CD4-positive, CD25-positive, alpha-beta regulatory T cell (primary cell): ENCODE measurements at regions not wholly inside any gene's neighbourhood (a gene's known extent, or its start where the extent isn't known, plus 50 kb on each side); places are given as distances from the start of the nearest gene placed in this dataset.

Experiments
- ATAC-seq, 2 donors: fragments of 150-1000 bp; cut with Tn5 transposase; one replicate each; pipeline ENCODE4 v1.10.0; 2021; ENCODE audit warnings: low read depth in 2 of 2, moderate number of reproducible peaks in 2 of 2, moderate library complexity in 1 of 2
- DNase-seq, 3 donors: peaks; one replicate each; pipeline versions ENCODE4 v3.0.0 to v3.0.0-alpha.2; 2012 to 2022; ENCODE audit warnings: mixed read lengths in 1 of 3
- H3K27ac ChIP-seq: one replicate; pipeline ENCODE4 v1.7.0; 2013; ENCODE audit warnings: mild to moderate bottlenecking, low read length; ENCODE audit not compliant: insufficient read depth, poor library complexity, severe bottlenecking
- H3K27me3 ChIP-seq: one replicate; pipeline ENCODE4 v1.7.0; 2013; ENCODE audit warnings: low read length; ENCODE audit not compliant: control insufficient read depth, insufficient read depth
- H3K36me3 ChIP-seq: one replicate; pipeline ENCODE4 v1.7.0; 2013; ENCODE audit warnings: mild to moderate bottlenecking, low read length, moderate library complexity; ENCODE audit not compliant: control insufficient read depth, insufficient read depth
- H3K4me1 ChIP-seq: 2 replicates; pipeline ENCODE4 v1.7.0; 2013; ENCODE audit warnings: mild to moderate bottlenecking, low read length; ENCODE audit not compliant: insufficient read depth, control insufficient read depth, poor library complexity, severe bottlenecking
- H3K4me3 ChIP-seq: one replicate; pipeline ENCODE4 v1.7.0; 2013; ENCODE audit warnings: low read depth, mild to moderate bottlenecking, low read length, moderate library complexity
- H3K9me3 ChIP-seq, 2 experiments: 1 replicate in 1 of 2; 2 replicates in 1 of 2; pipeline ENCODE4 v1.7.0; 2013; ENCODE audit warnings: low read length in 2 of 2, mild to moderate bottlenecking in 1 of 2, moderate library complexity in 1 of 2; ENCODE audit not compliant: control insufficient read depth in 2 of 2
- H3K27ac Mint-ChIP-seq, 3 donors: one replicate each; pipeline ENCODE4 v1.8.0; 2020 to 2022; ENCODE audit warnings: mild to moderate bottlenecking in 3 of 3, mixed read lengths in 3 of 3, moderate library complexity in 2 of 3
- H3K27me3 Mint-ChIP-seq: one replicate; pipeline ENCODE4 v1.8.0; 2022; ENCODE audit warnings: mild to moderate bottlenecking, mixed read lengths
- H3K36me3 Mint-ChIP-seq: one replicate; pipeline ENCODE4 v1.8.0; 2020; ENCODE audit warnings: mixed read lengths
- H3K4me1 Mint-ChIP-seq, 4 donors: one replicate each; pipeline ENCODE4 v1.8.0; 2020 to 2022; ENCODE audit warnings: mixed read lengths in 4 of 4, mild to moderate bottlenecking in 1 of 4
- H3K4me3 Mint-ChIP-seq, 4 donors: one replicate each; pipeline ENCODE4 v1.8.0; 2020 to 2022; ENCODE audit warnings: mild to moderate bottlenecking in 4 of 4, mixed read lengths in 4 of 4, moderate library complexity in 3 of 4
- H3K9me3 Mint-ChIP-seq, 7 donors: one replicate each; pipeline ENCODE4 v1.8.0; 2020 to 2022; ENCODE audit warnings: mixed read lengths in 7 of 7, mild to moderate bottlenecking in 3 of 7, moderate library complexity in 2 of 7

- DNase-seq = no peak
- no peak overlapping the region for H3K27ac Mint-ChIP-seq
Observed at GRCh38 chr4:26033389-26033788, 119.4 kb downstream of the SMIM20 start.

GRCh38 chr4:26034849-26035248 is 120.8 kb downstream of the SMIM20 start:
- no peak for ATAC-seq
- DNase-seq = peak in 1 of 3 donors; percentile 19
- Histone ChIP-seq H3K36me3 (no peaks in the 10 kb centered on the region), H3K4me1 (no peaks in the 10 kb centered on the region), H3K9me3 (no peaks in the 10 kb centered on the region), H3K27ac (no peak overlapping the region), H3K4me3 (no peak overlapping the region), H3K27me3 (no peaks in the 10 kb centered on the region)
- no peaks in the 10 kb centered on the region for H3K27me3 Mint-ChIP-seq
- H3K27ac Mint-ChIP-seq = no peak overlapping the region
- no peaks in the 10 kb centered on the region for H3K36me3 Mint-ChIP-seq
- peaks cover 0 to 4% (median 1%) of the 10 kb centered on the region in 4 donors for H3K4me1 Mint-ChIP-seq
- no peaks in the 10 kb centered on the region for H3K9me3 Mint-ChIP-seq
- H3K4me3 Mint-ChIP-seq = no peak overlapping the region

More at GRCh38 chr4:26033389-26033788, 119.4 kb downstream of the SMIM20 start:
- Histone ChIP-seq H3K9me3 (no peaks in the 10 kb centered on the region), H3K27ac (no peak overlapping the region), H3K4me1 (peaks cover 4% of the 10 kb centered on the region), H3K4me3 (no peak overlapping the region), H3K27me3 (no peaks in the 10 kb centered on the region), H3K36me3 (no peaks in the 10 kb centered on the region)
- Mint-ChIP-seq H3K9me3 (no peaks in the 10 kb centered on the region), H3K4me3 (no peak overlapping the region), H3K27me3 (no peaks in the 10 kb centered on the region), H3K36me3 (no peaks in the 10 kb centered on the region), H3K4me1 (peaks cover 0 to 8% (median 2%) of the 10 kb centered on the region in 4 donors)
- no peak for ATAC-seq

- Mint-ChIP-seq H3K4me3 (no peak overlapping the region), H3K27me3 (no peaks in the 10 kb centered on the region), H3K9me3 (no peaks in the 10 kb centered on the region), H3K27ac (no peak overlapping the region), H3K36me3 (no peaks in the 10 kb centered on the region), H3K4me1 (no peaks in the 10 kb centered on the region)
- no peaks in the 10 kb centered on the region for H3K4me1 ChIP-seq
- DNase-seq = no peak
- H3K27ac ChIP-seq = no peak overlapping the region
- no peaks in the 10 kb centered on the region for H3K27me3 ChIP-seq
- H3K4me3 ChIP-seq = no peak overlapping the region
- ATAC-seq = no peak
- H3K36me3 ChIP-seq = no peaks in the 10 kb centered on the region
- H3K9me3 ChIP-seq = no peaks in the 10 kb centered on the region
Observed at GRCh38 chr4:26035921-26036320, 121.9 kb downstream of the SMIM20 start.

- Mint-ChIP-seq H3K27ac (no peak overlapping the region), H3K4me1 (no peaks in the 10 kb centered on the region), H3K4me3 (no peak overlapping the region), H3K9me3 (no peaks in the 10 kb centered on the region), H3K36me3 (no peaks in the 10 kb centered on the region), H3K27me3 (peaks cover 16% of the 10 kb centered on the region)
- ATAC-seq = no peak
- H3K4me3 ChIP-seq = no peak overlapping the region
- DNase-seq = no peak
- no peaks in the 10 kb centered on the region for H3K27me3 ChIP-seq
- H3K36me3 ChIP-seq = no peaks in the 10 kb centered on the region
- no peaks in the 10 kb centered on the region for H3K4me1 ChIP-seq
- H3K9me3 ChIP-seq = no peaks in the 10 kb centered on the region
- no peak overlapping the region for H3K27ac ChIP-seq
Observed at GRCh38 chr4:26039639-26040359, 125.8 kb downstream of the SMIM20 start.

- H3K36me3 ChIP-seq = no peaks in the 10 kb centered on the region
- no peaks in the 10 kb centered on the region for H3K4me1 Mint-ChIP-seq
Observed at GRCh38 chr4:26044524-26044923, 130.5 kb downstream of the SMIM20 start.

DNA sequence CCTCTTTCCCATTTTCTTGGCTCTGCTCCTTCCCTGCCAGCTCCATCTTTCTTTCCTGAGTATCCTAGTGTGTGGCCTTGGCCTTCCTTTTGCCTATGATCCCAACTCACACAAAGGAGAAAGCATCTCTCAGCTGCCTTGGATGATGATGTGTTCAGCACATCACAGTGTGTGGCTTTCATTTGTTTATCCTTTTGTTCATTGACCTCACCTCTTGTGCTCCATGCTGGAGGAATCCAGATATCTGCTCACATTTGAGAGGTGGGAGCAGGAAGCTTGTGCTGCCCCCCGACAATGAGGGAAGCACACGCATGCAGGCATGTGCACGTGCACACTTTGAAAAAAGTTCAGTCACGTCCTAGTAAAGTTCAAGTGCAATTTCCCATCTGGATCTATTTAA is 131.0 kb downstream of the SMIM20 start:
- Histone ChIP-seq H3K27me3 (no peaks in the 10 kb centered on the region), H3K27ac (no peak overlapping the region), H3K4me3 (no peak overlapping the region), H3K4me1 (no peaks in the 10 kb centered on the region), H3K9me3 (no peaks in the 10 kb centered on the region), H3K36me3 (no peaks in the 10 kb centered on the region)
- no peak for ATAC-seq
- H3K9me3 Mint-ChIP-seq = no peaks in the 10 kb centered on the region
- peaks cover 16% of the 10 kb centered on the region for H3K27me3 Mint-ChIP-seq
- H3K27ac Mint-ChIP-seq = no peak overlapping the region
- H3K4me1 Mint-ChIP-seq = no peaks in the 10 kb centered on the region
- H3K4me3 Mint-ChIP-seq = no peak overlapping the region
- no peaks in the 10 kb centered on the region for H3K36me3 Mint-ChIP-seq
- DNase-seq = no peak

More at GRCh38 chr4:26044524-26044923, 130.5 kb downstream of the SMIM20 start:
- Mint-ChIP-seq H3K36me3 (no peaks in the 10 kb centered on the region), H3K27ac (no peak overlapping the region), H3K9me3 (no peaks in the 10 kb centered on the region), H3K4me3 (peak overlapping the region in 1 of 4 donors; percentile 23), H3K27me3 (peaks cover 16% of the 10 kb centered on the region)
- no peak overlapping the region for H3K27ac ChIP-seq
- no peaks in the 10 kb centered on the region for H3K9me3 ChIP-seq
- no peak for DNase-seq
- H3K4me3 ChIP-seq = no peak overlapping the region
- no peak for ATAC-seq
- H3K4me1 ChIP-seq = no peaks in the 10 kb centered on the region
- H3K27me3 ChIP-seq = no peaks in the 10 kb centered on the region

GRCh38 chr4:26047795-26048194 is 133.8 kb downstream of the SMIM20 start:
- DNase-seq = no peak
- H3K27ac ChIP-seq = no peak overlapping the region
- no peak overlapping the region for H3K4me3 Mint-ChIP-seq
- no peaks in the 10 kb centered on the region for H3K36me3 Mint-ChIP-seq
- no peaks in the 10 kb centered on the region for H3K9me3 Mint-ChIP-seq
- no peaks in the 10 kb centered on the region for H3K4me1 ChIP-seq
- H3K9me3 ChIP-seq = no peaks in the 10 kb centered on the region
- ATAC-seq = no peak
- no peaks in the 10 kb centered on the region for H3K4me1 Mint-ChIP-seq
- no peak overlapping the region for H3K27ac Mint-ChIP-seq
- no peaks in the 10 kb centered on the region for H3K36me3 ChIP-seq
- H3K4me3 ChIP-seq = no peak overlapping the region
- peaks cover 7% of the 10 kb centered on the region for H3K27me3 Mint-ChIP-seq
- H3K27me3 ChIP-seq = no peaks in the 10 kb centered on the region

- no peak overlapping the region for H3K27ac Mint-ChIP-seq
- Histone ChIP-seq H3K9me3 (no peaks in the 10 kb centered on the region), H3K27ac (no peak overlapping the region), H3K4me3 (no peak overlapping the region), H3K4me1 (no peaks in the 10 kb centered on the region), H3K27me3 (no peaks in the 10 kb centered on the region), H3K36me3 (no peaks in the 10 kb centered on the region)
- no peak for DNase-seq
- H3K4me3 Mint-ChIP-seq = no peak overlapping the region
- no peaks in the 10 kb centered on the region for H3K4me1 Mint-ChIP-seq
- no peaks in the 10 kb centered on the region for H3K36me3 Mint-ChIP-seq
- H3K9me3 Mint-ChIP-seq = no peaks in the 10 kb centered on the region
- H3K27me3 Mint-ChIP-seq = peaks cover 7% of the 10 kb centered on the region
- ATAC-seq = no peak
Observed at GRCh38 chr4:26048378-26048882, 134.4 kb downstream of the SMIM20 start.
